HG03280 (cell line): ENCODE measurements at regions not wholly inside any gene's neighbourhood (a gene's known extent, or its start where the extent isn't known, plus 50 kb on each side); places are given as distances from the start of the nearest gene placed in this dataset.

Experiments
- ATAC-seq: cut with Tn5 transposase; IDR thresholded peaks from one replicate; pipeline ENCODE4 v1.9.1; 2021; ENCODE audit warnings: mild to moderate bottlenecking, moderate library complexity; ENCODE audit not compliant: unreplicated experiment

GRCh38 chr6:21507811-21508210 lies 85.7 kb upstream of the SOX4 start:
- no peak for ATAC-seq

GRCh38 chr6:21508753-21509152 lies 84.8 kb upstream of the SOX4 start:
- no peak for ATAC-seq

- no peak for ATAC-seq
Observed at GRCh38 chr6:21511891-21512550, 81.5 kb upstream of the SOX4 start.

- no peak for ATAC-seq
Observed at GRCh38 chr6:21514288-21514687, 79.3 kb upstream of the SOX4 start.

- no peak for ATAC-seq
Observed at GRCh38 chr6:21518317-21518716, 75.2 kb upstream of the SOX4 start.

GRCh38 chr6:21519642-21520041 lies 73.9 kb upstream of the SOX4 start:
- ATAC-seq: no peak

- ATAC-seq: no peak
Observed at GRCh38 chr6:21521276-21521675, 72.3 kb upstream of the SOX4 start.

GRCh38 chr6:21522143-21522747 lies 71.3 kb upstream of the SOX4 start:
- no peak for ATAC-seq

- no peak for ATAC-seq
Observed at GRCh38 chr6:21522797-21523456, 70.6 kb upstream of the SOX4 start.

GRCh38 chr6:21523652-21524051 lies 69.9 kb upstream of the SOX4 start:
- ATAC-seq: no peak

- no peak for ATAC-seq
Observed at GRCh38 chr6:21524201-21524600, 69.3 kb upstream of the SOX4 start.

- no peak for ATAC-seq
Observed at GRCh38 chr6:21526974-21527373, 66.6 kb upstream of the SOX4 start.

GRCh38 chr6:21527731-21528130 lies 65.8 kb upstream of the SOX4 start:
- ATAC-seq: no peak

- no peak for ATAC-seq
Observed at GRCh38 chr6:21529431-21529830, 64.1 kb upstream of the SOX4 start.

- no peak for ATAC-seq
Observed at GRCh38 chr6:21531393-21531792, 62.2 kb upstream of the SOX4 start.

GRCh38 chr6:21533678-21534077 lies 59.9 kb upstream of the SOX4 start:
- ATAC-seq: no peak

GRCh38 chr6:21536280-21536766 lies 57.2 kb upstream of the SOX4 start:
- ATAC-seq: no peak

GRCh38 chr6:21537637-21538036 lies 55.9 kb upstream of the SOX4 start:
- no peak for ATAC-seq

- ATAC-seq: no peak
Observed at GRCh38 chr6:21538186-21538798, 55.3 kb upstream of the SOX4 start.

- ATAC-seq: no peak
Observed at GRCh38 chr6:21539621-21540100, 53.9 kb upstream of the SOX4 start.
